ENCODE measurements at regions not wholly inside any gene's neighbourhood (a gene's known extent, or its start where the extent isn't known, plus 50 kb on each side); places are given as distances from the start of the nearest gene placed in this dataset.

DNA sequence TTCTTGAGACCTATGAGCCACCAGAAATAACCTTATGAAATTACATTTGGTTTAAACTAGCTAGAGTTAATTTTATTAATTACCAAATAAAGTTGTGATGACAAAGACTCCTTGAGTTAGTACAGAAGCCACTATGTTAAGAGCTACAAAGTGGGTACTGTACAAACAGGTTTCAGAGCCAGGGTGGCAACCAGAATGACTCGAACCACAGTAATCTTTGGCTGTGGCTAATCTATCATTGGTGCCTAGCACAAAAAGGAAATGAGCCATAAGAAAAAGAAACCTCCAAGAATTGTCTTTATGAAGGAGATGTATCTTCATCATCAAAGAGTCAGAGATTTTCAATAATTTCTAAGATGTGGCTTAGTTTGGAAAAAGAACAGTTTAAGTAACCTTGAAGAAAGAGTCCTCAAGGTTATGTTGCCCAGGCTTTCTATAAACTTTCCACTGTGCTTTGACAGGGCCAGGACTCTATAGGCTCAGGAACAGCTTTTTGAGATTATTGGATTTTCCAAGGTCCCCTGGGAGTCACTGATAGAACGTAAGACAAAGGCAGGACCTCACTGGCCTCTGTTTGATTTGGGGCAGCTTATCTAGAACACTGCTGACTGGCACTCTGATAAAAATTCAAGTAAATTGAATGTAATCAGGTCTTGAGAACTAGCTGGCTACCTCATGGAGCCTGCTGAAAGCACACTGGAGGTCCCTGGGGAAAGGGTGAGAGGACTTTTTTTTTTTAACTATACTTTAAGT lies 777.7 kb downstream of the STIM2 start:
- TF ChIP-seq FOXJ3 (CRISPR knock-in tag; IDR thresholded peaks at IDR 0.05): no peak
- no peak for TF ChIP-seq TEAD4 (IDR thresholded peaks at IDR 0.05; ENCODE audit: borderline replicate concordance, insufficient read depth)
- TF ChIP-seq NFIC (IDR thresholded peaks at IDR 0.05; ENCODE audit: borderline replicate concordance): no peak
- no peak for TF ChIP-seq CHD2 (IDR thresholded peaks at IDR 0.05; ENCODE audit: low read length, partially characterized antibody)
- TF ChIP-seq EP300 (IDR thresholded peaks at IDR 0.05; ENCODE audit: borderline replicate concordance in 1 of 2, low read depth in 1 of 2, low read length in 1 of 2): no peak
- TF ChIP-seq, protein P1, sequence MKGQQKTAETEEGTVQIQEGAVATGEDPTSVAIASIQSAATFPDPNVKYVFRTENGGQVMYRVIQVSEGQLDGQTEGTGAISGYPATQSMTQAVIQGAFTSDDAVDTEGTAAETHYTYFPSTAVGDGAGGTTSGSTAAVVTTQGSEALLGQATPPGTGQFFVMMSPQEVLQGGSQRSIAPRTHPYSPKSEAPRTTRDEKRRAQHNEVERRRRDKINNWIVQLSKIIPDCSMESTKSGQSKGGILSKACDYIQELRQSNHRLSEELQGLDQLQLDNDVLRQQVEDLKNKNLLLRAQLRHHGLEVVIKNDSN (IDR thresholded peaks at IDR 0.05; ENCODE audit: borderline replicate concordance, low read depth): no peak
- TF ChIP-seq PBX3 (IDR thresholded peaks at IDR 0.05): no peak
- TF ChIP-seq JUND (IDR thresholded peaks at IDR 0.05): no peak
- TF ChIP-seq SMC3 (IDR thresholded peaks at IDR 0.05; ENCODE audit: low read depth, low read length): no peak
- TF ChIP-seq TCF12 (IDR thresholded peaks at IDR 0.05): no peak
- TF ChIP-seq FOXM1 (IDR thresholded peaks at IDR 0.05; ENCODE audit: low read depth): no peak
- no peak for TF ChIP-seq EZH2phosphoT487 (IDR thresholded peaks at IDR 0.05; ENCODE audit: borderline replicate concordance, low read depth)
- TF ChIP-seq RXRA (IDR thresholded peaks at IDR 0.05; ENCODE audit: borderline replicate concordance, low read depth): no peak
- DNase-seq: no peak
- POLR2A ChIA-PET: no interaction called here

GRCh38 chr4:27643101-27643500 lies 782.5 kb downstream of the STIM2 start:
- POLR2A ChIA-PET: no interaction called here
- TF ChIP-seq EP300 (IDR thresholded peaks at IDR 0.05; ENCODE audit: borderline replicate concordance in 1 of 2, low read depth in 1 of 2, low read length in 1 of 2): no peak
- no peak for TF ChIP-seq TCF12 (IDR thresholded peaks at IDR 0.05)
- Histone ChIP-seq H3K9me2 (no peaks in the 10 kb centered on the region), H3K27me3 (ENCODE audit: insufficient read depth) (no peaks in the 10 kb centered on the region), H3K4me3 (ENCODE audit: low read depth in 2 of 2, low read length in 1 of 2) (no peak overlapping the region), H3K36me3 (replicated peaks in 1 of 2; ENCODE audit: control insufficient read depth in 1 of 2, insufficient read depth in 2 of 2, low read length in 1 of 2) (no peaks in the 10 kb centered on the region), H3K4me2 (no peak overlapping the region), H3K79me2 (ENCODE audit: insufficient read depth) (no peaks in the 10 kb centered on the region), H3K9me3 (no peaks in the 10 kb centered on the region), H2AFZ (ENCODE audit: low read depth) (no peak overlapping the region), H4K20me1 (ENCODE audit: insufficient read depth) (no peaks in the 10 kb centered on the region), H3K4me1 (ENCODE audit: control insufficient read depth in 1 of 2, insufficient read depth in 2 of 2, low read depth in 1 of 2, low read length in 1 of 2) (no peaks in the 10 kb centered on the region), H3K27ac (ENCODE audit: low read depth in 2 of 2, low read length in 1 of 2) (no peak overlapping the region), H3F3A (replicated peaks; ENCODE audit: insufficient read depth) (no peaks in the 10 kb centered on the region), H3K9ac (no peak overlapping the region)
- DNase-seq: no peak
- CTCF ChIA-PET: no interaction called here

More for the DNA sequence above, 777.7 kb downstream of the STIM2 start:
- Histone ChIP-seq H3K79me2 (ENCODE audit: insufficient read depth) (no peaks in the 10 kb centered on the region), H3K4me2 (no peak overlapping the region), H3F3A (replicated peaks; ENCODE audit: insufficient read depth) (no peaks in the 10 kb centered on the region), H3K9ac (no peak overlapping the region), H3K27ac (ENCODE audit: low read depth in 2 of 2, low read length in 1 of 2) (no peak overlapping the region), H4K20me1 (ENCODE audit: insufficient read depth) (no peaks in the 10 kb centered on the region), H2AFZ (ENCODE audit: low read depth) (no peak overlapping the region), H3K9me2 (no peaks in the 10 kb centered on the region), H3K4me1 (ENCODE audit: control insufficient read depth in 1 of 2, insufficient read depth in 2 of 2, low read depth in 1 of 2, low read length in 1 of 2) (no peaks in the 10 kb centered on the region), H3K4me3 (ENCODE audit: low read depth in 2 of 2, low read length in 1 of 2) (no peak overlapping the region), H3K9me3 (no peaks in the 10 kb centered on the region), H3K27me3 (ENCODE audit: insufficient read depth) (no peaks in the 10 kb centered on the region), H3K36me3 (replicated peaks in 1 of 2; ENCODE audit: control insufficient read depth in 1 of 2, insufficient read depth in 2 of 2, low read length in 1 of 2) (no peaks in the 10 kb centered on the region)
- WGBS (ENCODE audit: low lambda C conversion rate): 2% methylated on average over 2 of the region's 2 CpGs
- CTCF ChIA-PET: interaction anchor here (1.0 kb wide), 1 partner anchor 46 kb away, joined by 3 read pairs; no protein-coding TSS in a partner anchor

Measured in SK-N-SH (cell line).